GDM1 (cell line): ENCODE measurements at regions not wholly inside any gene's neighbourhood (a gene's known extent, or its start where the extent isn't known, plus 50 kb on each side); places are given as distances from the start of the nearest gene placed in this dataset.

ENCODE experiments used
- DNase-seq: peaks from one replicate; lab custom pipeline; 2025; lab: John Stamatoyannopoulos, UW

DNA sequence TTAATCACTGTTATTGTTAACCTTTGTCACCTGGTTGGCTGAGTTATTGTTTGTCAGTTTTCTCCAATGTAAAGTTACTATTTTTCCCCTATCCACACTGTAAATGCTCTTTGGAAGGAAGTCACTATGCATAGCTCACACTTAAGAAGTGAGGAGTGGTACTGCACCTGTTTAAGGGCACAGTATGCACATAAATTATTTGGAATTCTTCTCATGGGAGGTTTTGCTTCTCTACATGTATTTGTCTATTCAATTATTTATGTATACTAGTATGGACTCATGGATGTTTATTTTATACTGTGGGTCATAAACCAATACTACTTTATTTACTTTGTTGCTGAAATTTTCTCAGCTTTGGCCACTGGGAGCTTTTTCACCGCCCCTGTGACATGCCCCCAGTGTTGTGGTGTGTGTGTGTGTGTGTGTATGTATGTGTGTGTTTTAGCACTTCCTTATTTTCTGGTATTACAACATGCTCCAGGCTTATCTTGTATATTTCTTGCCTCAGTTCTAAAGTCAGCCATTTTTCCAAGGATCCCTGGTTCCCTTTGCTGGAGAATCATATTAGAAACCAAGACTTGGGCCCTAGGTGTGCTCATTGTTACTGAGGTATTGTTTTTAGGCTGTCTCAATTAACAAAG lies 290.5 kb downstream of the KBTBD8 start:
- DNase-seq, result no peak

DNA sequence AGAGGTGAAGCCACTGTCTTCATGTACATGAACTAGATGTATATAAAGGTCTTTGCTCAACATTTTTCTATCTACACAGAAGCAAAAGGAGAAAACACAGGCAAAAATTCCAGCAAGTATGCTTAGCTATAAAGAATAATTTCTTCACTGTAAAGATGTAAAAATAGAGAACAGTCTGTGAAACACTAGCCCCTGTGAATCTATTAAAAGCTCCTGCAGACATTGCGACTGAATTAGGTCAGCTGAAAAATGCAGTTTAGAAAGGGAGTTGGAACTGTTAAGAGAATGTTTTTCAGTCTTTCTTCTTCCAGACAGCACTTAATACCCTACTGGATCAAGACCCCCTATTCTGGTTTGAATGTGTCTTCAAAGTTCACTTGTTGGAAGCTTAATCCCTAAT lies 291.5 kb downstream of the KBTBD8 start:
- DNase-seq, result no peak

DNA sequence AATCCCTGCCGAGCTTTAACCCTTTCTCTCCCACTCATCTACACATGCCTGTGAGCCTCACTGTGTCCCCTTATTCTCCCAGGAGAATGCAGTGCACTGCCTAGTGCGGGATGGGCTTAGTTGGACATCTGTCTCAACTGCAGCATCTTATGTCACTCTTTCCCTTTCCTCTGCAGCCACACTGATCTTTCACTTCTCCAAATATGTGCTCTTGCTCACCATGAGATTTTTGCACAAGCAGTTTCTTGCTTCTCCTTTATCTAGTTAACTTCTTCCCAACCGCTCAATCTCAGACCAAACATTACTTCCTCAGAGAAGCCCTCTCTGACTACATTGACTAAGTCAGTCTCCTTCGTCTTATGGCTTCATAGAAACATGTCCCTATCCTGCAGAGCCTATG lies 292.3 kb downstream of the KBTBD8 start:
- no peak for DNase-seq

DNA sequence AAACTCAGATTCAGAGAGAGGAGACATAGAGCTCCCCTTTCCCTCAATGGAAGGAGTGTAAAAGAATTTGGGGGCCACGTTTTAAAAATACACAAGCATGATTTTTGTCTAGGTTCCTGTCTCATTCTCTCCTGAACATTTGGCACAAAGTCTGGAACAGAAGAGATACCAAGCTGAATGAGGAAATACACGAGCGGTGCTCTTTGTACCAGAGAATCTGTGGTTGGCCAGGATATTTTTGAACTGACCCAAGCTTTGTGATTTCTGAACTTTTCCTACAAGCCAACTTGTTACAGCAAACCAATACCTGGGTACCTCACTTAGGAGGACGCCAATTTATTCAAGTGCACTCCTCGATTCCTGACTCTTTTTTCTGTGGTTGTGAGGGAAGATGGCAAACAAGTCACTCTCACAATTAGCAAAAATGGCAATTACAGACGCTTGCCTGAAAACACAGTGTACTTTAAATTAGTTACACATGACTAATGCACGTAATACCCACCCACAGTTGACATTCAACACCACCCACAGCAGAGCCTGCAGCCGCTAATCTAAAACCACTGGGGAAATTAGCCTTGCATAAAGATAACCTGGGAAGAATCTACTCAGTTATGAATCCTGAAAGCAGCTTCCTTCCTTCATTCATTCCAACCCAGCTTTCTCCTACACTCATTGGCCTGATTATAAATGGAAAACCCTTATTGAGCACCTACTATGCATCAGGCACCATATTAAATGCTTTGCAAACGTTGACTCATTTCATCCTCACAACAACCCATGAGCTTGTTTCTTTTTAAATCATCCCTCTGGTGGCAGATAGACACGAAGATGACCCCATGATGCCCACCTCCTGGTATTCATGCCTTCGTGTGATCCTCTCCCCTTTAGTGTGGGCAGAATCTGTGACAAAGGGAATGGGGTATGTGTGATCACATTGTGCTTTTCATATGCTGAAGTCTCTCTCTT lies 293.5 kb downstream of the KBTBD8 start:
- no peak for DNase-seq

DNA sequence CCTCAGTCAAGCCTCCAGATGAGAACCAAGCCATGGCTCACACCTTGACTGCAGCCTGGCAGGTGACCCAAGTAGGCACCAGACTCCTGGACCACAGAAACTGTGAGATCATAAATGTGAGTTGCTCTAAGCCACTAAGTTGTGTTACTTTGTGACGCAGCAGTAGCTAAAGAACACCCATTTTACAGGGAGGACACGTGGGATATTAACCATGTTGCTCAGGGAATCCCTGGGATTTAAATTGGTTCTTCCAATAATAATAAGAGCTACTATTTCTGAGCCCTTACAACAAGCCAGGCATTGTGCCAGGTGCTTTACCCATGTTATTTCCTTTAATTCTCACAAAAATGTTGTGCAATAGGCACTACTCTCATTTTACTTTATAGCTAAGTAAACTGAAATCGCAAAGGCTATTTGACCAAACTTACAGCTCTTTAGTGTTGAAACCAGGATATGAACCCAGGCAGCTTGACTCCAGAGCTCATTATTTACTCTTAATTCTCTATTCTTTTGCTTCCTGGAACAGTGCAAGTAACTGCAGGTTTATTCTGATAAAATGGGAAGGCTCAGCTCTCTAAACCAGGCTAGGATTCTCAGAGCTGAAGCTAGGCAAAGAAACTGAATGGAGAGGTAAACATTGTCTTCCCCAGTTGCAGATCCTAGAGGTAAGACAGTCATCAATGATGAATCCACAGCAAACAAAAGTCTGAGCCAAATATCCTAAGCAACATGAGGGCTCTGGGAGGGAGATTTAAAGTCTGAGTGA lies 294.4 kb downstream of the KBTBD8 start:
- no peak for DNase-seq

DNA sequence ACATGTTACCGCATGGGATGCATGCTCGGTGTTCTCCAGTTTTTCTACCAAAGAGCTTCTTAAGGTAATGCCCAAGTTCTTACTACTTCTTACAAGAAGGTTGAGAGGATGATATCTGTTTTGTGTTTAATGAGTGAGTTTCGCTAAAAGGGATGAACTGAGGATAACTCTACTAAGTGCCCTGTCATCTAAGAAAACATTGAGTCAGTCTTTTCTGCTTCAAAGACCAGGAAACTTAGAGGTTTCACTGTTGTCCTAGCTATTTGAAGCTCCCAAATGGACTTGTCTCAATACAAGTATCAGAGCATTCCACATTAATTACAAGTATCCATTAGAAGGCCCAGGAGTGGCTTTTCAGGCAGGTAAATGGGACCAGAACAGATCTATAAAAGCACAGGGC lies 296.2 kb downstream of the KBTBD8 start:
- no peak for DNase-seq

DNA sequence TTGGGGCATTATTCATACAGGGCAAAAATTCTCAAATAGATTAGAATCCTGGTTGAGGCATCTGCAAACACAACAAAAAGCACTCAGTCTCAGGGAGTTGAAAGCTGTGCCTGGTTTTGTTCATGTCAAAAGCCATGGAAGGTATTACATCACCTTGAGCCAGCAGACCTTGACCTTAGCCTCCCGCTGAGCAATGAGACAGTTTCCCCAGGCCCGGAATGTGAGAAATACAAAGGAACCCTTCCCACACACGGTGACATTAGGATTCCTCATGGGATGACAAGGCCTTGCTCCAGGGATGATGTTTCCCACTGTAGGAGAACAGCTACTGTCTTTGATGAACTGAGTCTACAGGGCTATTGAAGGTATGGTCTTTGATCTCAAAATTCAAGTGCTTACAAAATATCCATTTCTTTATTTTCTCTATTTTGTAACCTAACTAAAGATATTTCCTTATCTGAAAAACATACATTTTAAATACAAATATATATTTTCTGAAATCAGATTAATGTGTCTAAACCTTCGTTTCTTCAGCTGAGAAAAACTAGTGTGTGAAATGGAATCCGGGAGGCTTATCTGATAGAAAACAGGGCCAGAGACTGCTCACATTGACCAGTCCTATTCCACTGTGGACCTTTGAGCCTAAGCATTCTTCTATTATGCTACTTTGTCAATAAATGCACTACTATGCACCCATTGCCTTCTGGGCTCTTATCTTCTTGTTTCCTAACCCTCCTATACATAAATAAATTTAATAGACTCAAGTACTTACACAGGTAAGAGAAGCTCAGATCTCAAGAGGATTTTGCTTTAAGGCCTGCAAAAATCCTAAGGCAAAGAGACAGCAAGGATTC lies 298.2 kb downstream of the KBTBD8 start:
- DNase-seq, result no peak

DNA sequence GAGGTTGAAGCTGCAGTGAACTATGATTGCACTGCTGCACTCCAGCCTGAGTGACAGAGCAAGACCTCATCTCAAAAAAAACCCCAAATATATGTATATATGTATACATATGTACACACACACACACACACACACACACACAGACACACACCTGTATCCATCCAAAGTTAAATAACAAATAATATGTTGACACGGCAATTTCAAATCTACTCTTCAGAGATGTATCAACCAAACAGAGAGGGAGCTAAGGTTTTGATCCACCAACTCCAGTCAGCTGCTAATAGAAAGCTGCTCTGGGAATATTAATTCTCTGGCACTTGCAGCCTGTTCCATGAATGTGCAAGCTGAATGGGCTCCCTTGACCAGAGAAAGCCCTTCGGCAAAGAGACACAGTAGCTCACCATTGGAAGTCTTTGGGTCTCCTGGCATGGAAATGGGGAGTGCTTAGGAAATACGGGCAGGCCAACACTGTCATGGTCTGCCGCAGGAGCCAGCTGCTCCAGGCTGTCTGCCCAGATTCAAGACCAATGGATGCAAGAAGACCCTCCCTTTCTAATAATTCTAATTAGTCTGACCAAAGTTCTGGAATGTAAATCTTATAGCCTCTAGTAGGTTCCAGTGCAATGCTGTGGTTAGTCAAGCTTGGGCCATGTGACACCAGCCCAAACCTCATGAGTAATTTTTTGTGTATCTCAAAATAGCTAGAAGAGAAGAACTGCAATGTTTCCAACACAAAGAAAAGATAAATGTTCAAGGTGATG lies 299.8 kb downstream of the KBTBD8 start:
- DNase-seq, result no peak

DNA sequence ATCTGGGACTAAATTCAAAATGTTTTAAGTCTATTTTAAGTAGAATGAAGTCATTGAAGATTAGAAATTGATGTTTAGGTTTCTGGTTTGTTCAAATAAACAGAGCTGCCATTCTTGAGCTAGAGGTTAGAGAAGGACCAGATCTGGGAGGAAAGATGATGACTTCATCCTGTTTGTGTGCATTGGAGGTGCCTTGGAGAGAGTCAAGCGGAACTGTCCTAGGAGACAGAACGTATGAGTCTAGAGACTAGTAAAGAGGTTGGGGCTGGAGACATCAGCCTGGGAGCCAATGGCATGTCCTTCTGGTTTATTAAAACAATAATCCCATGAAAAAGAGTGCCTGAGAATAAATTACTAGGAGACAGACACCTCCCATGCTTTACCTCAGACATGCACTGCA lies 303.4 kb downstream of the KBTBD8 start:
- no peak for DNase-seq

DNA sequence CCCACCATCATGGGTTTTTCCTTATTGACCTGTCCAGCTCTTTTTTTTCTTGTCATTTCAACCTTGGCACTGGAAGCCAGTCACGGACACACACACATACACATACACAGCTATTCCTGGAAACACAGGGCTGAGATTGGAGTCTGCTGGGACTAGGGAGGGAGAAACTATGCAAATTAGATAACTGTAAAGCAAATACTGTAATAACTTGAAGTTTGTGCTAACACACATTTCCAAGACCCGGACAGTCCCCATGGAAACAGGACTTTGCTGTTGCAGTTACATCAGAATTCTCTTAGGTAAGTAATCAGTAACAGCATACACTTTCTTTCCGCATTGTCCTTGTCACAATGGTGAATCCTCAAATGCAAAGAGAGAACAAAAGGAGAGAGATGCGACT lies 304.4 kb downstream of the KBTBD8 start:
- DNase-seq, result no peak

DNA sequence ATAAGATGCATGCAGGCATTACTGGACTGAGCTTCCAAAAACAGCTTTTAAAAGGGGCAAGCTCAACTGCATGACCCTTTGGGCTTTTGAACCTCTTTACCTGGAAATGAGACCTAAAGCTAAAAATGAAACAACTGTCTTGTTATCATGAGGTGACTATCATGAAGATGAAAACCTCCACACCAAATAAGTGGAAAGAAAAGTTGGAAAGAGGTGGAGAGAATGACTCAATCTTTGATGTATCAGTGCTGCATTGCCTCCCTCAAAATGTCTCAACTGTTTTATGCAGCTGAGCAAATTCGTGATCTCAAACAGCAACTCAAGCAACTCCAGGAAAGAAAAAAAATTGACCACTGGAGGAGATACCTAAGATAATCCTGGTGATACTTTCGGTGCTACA lies 307.1 kb downstream of the KBTBD8 start:
- no peak for DNase-seq

DNA sequence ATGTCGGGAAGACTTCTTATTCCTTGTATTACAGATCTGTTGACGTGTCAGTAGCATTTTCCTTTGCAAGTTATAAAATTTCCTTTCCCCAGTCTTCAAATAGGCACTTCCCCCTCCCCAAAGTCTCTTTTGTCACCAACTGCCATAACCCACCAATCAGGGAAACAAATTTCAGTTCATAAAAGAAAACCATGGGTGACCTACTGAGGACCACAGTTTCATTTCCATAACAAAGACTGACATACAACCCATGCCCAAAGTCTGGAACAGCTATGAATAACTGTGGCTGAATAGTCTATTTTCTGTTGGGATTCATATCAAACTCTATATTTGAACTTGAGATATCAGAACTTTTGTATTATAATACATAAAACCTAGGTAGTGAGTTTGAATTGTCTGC lies 307.8 kb downstream of the KBTBD8 start:
- no peak for DNase-seq

DNA sequence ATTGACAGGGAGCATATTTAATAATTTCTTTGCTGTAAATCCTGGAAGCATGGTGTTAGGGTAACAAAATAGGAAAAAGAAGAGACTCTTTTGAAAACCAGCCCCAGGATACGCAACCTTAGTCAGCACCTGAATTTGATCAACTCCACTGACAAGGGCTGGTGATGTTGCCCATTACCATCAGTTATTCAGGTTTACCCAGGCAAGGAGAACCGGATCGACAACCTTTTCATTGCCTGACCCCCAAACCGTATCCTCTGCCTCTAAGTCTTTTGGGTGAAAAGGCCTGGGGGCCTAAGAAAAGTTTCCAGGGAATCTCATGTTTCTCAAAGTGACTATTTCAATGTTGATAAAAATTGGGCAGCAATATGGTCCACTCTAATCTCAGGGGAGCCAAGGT lies 313.3 kb downstream of the KBTBD8 start:
- no peak for DNase-seq

DNA sequence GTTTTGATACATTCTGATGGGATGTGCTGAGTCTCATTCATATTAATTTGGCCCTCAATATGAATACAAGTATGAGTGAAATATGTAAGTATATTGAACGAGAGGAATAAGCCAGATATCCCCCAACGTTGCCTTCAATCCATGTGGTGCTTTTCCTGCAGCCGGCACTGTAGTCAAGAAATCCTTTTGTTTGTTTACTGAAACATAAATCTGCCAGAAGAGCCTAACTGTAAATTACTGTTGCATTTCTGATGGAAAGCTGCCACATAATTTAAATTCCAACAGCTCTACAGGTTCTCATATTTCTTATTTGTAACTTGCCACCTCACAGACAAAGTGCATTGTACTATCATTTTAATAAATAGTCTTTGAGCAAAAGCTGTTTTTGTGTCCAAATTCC lies 314.0 kb downstream of the KBTBD8 start:
- DNase-seq, result no peak

DNA sequence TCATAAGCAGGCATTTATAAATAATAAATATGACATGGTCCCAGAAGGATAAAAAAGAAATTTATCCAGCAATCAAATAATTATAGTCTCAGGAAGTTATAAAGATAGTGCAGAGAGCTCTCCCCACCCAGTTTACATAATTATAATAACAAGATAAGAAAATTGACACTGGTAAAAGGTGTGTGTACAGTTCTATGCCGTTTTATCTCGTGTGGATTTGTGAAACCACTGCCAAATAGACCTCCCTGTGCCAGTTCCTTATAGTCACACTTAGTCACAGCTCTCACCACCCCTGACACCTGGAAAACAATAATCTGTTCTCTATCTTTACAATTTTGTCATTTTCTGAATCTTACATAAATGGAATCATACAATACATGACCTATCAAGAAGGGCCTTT lies 320.1 kb downstream of the KBTBD8 start:
- no peak for DNase-seq

DNA sequence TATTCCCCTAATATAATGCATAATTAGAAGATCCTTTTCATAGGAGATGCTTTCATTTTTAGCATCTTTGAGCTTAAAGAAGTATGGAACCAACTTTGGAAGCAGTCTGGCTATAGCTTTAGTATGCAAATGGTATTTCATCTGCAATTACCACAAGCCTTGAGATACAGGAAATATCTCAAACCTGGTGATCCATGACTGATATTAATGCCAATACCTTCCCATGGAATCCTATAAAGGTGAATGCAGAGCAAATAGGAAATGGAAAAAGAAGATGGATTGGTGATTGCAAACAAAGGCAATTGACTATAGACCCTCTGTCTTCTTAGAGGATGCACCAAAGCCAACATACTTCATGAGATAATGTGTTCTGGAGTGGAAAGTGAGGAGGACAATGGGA lies 326.4 kb downstream of the KBTBD8 start:
- no peak for DNase-seq
